Brain microvascular endothelial cell (primary cell): ENCODE measurements at regions not wholly inside any gene's neighbourhood (a gene's known extent, or its start where the extent isn't known, plus 50 kb on each side); places are given as distances from the start of the nearest gene placed in this dataset.
"Not testable (repeated sequence)": the region's sequence is repeated elsewhere in the genome, so short reads cannot be mapped to it uniquely, and the experiment has no call there.

Experiments used
- DNase-seq: peaks from one replicate; pipeline ENCODE4 v3.0.0-alpha.2; 2020
- H3K27ac ChIP-seq: fragments of 250-450 bp; sonication (Bioruptor Pico); 2 replicates; pipeline ENCODE4 v1.5.1; 2020; ENCODE audit warnings: mild to moderate bottlenecking, moderate library complexity
- H3K27me3 ChIP-seq: fragments of 250-450 bp; sonication (Bioruptor Pico); replicated peaks from 2 replicates; pipeline ENCODE4 v1.5.1; 2020; ENCODE audit warnings: mild to moderate bottlenecking
- H3K36me3 ChIP-seq: fragments of 250-450 bp; sonication (Bioruptor Pico); replicated peaks from 2 replicates; pipeline ENCODE4 v1.5.1; 2020; ENCODE audit warnings: mild to moderate bottlenecking
- H3K4me3 ChIP-seq: 2 replicates; pipeline ENCODE4 v1.5.1; 2011; ENCODE audit warnings: low read depth, mild to moderate bottlenecking, control low read depth, low read length, moderate library complexity
- CTCF ChIP-seq: IDR thresholded peaks from 2 replicates; pipeline ENCODE4 v1.5.1; 2011; ENCODE audit warnings: low read depth, mild to moderate bottlenecking, moderate library complexity, low read length, control low read depth, inconsistent platforms; ENCODE audit errors: missing control alignments
- in situ Hi-C: cut with HindIII; loops from 2 replicates; pipeline ENCODE4 v1.10.0; 2017; ENCODE audit warnings: low sequenced_read_pairs, low pct_ligation_motif_present

GRCh38 chr9:104993291-104993963, 65.5 kb upstream of the ABCA1 start:
- H3K27me3 ChIP-seq: no peaks in the 10 kb centered on the region
- H3K4me3 ChIP-seq: no peak overlapping the region
- TF ChIP-seq CTCF: no peak
- in situ Hi-C loops: no loop called here
- peak; percentile 90 for DNase-seq
- peak overlapping the region; percentile 98 for H3K27ac ChIP-seq
- no peaks in the 10 kb centered on the region for H3K36me3 ChIP-seq

- Histone ChIP-seq H3K4me3 (no peak overlapping the region), H3K27ac (no peak overlapping the region), H3K36me3 (no peaks in the 10 kb centered on the region), H3K27me3 (no peaks in the 10 kb centered on the region)
- TF ChIP-seq CTCF: no peak
- DNase-seq: no peak
- in situ Hi-C loops: no loop called here
Observed at GRCh38 chr9:104997536-104997935, 69.6 kb upstream of the ABCA1 start.

GRCh38 chr9:104999136-104999535, 71.2 kb upstream of the ABCA1 start:
- TF ChIP-seq CTCF: no peak
- Histone ChIP-seq H3K27me3 (no peaks in the 10 kb centered on the region), H3K4me3 (no peak overlapping the region), H3K27ac (no peak overlapping the region), H3K36me3 (no peaks in the 10 kb centered on the region)
- in situ Hi-C loops: no loop called here
- DNase-seq: no peak

- H3K36me3 ChIP-seq, H3K27me3 ChIP-seq, DNase-seq, H3K4me3 ChIP-seq, H3K27ac ChIP-seq, in situ Hi-C loops: not testable (repeated sequence)
Observed at GRCh38 chr9:105000529-105000928, 72.6 kb upstream of the ABCA1 start.

- TF ChIP-seq CTCF: no peak
- Histone ChIP-seq H3K27me3 (no peaks in the 10 kb centered on the region), H3K36me3 (no peaks in the 10 kb centered on the region), H3K27ac (no peak overlapping the region), H3K4me3 (no peak overlapping the region)
- in situ Hi-C loops: no loop called here
- no peak for DNase-seq
Observed at GRCh38 chr9:105004466-105005090, 76.6 kb upstream of the ABCA1 start.

- no peak overlapping the region for H3K4me3 ChIP-seq
- in situ Hi-C loops: no loop called here
- H3K27ac ChIP-seq: no peak overlapping the region
- H3K27me3 ChIP-seq: no peaks in the 10 kb centered on the region
- TF ChIP-seq CTCF: no peak
- H3K36me3 ChIP-seq: no peaks in the 10 kb centered on the region
- DNase-seq: no peak
Observed at GRCh38 chr9:105005186-105005585, 77.2 kb upstream of the ABCA1 start.
